COR-L47 (cell line): ENCODE measurements at regions not wholly inside any gene's neighbourhood (a gene's known extent, or its start where the extent isn't known, plus 50 kb on each side); places are given as distances from the start of the nearest gene placed in this dataset.

ENCODE experiments used
- DNase-seq: peaks from one replicate; lab custom pipeline; 2025; lab: John Stamatoyannopoulos, UW

GRCh38 chr9:113740508-113741500 lies 135.3 kb upstream of the ZNF618 start:
- DNase-seq = peak; percentile 4

GRCh38 chr9:113741886-113742854 lies 133.9 kb upstream of the ZNF618 start:
- no peak for DNase-seq

GRCh38 chr9:113742878-113743277 lies 133.2 kb upstream of the ZNF618 start:
- no peak for DNase-seq

- no peak for DNase-seq
Measured at GRCh38 chr9:113746486-113746885, 129.6 kb upstream of the ZNF618 start.

- DNase-seq = no peak
Measured at GRCh38 chr9:113748135-113748534, 128.0 kb upstream of the ZNF618 start.

GRCh38 chr9:113753398-113754119 lies 122.5 kb upstream of the ZNF618 start:
- DNase-seq = no peak

- DNase-seq = no peak
Measured at GRCh38 chr9:113754739-113755138, 121.4 kb upstream of the ZNF618 start.

GRCh38 chr9:113755433-113755832 lies 120.7 kb upstream of the ZNF618 start:
- no peak for DNase-seq

- no peak for DNase-seq
Measured at GRCh38 chr9:113756476-113757192, 119.5 kb upstream of the ZNF618 start.

GRCh38 chr9:113763429-113763828 lies 112.7 kb upstream of the ZNF618 start:
- DNase-seq = no peak

GRCh38 chr9:113764572-113764971 lies 111.5 kb upstream of the ZNF618 start:
- DNase-seq = no peak

GRCh38 chr9:113769412-113769811 lies 106.7 kb upstream of the ZNF618 start:
- DNase-seq = no peak

GRCh38 chr9:113770396-113770795 lies 105.7 kb upstream of the ZNF618 start:
- no peak for DNase-seq

GRCh38 chr9:113771199-113771598 lies 104.9 kb upstream of the ZNF618 start:
- no peak for DNase-seq

GRCh38 chr9:113772121-113772810 lies 103.8 kb upstream of the ZNF618 start:
- DNase-seq = no peak

- no peak for DNase-seq
Measured at GRCh38 chr9:113774963-113775362, 101.1 kb upstream of the ZNF618 start.

GRCh38 chr9:113775749-113776148 lies 100.4 kb upstream of the ZNF618 start:
- DNase-seq = no peak

GRCh38 chr9:113776194-113776593 lies 99.9 kb upstream of the ZNF618 start:
- DNase-seq = no peak

- no peak for DNase-seq
Measured at GRCh38 chr9:113781381-113781780, 94.7 kb upstream of the ZNF618 start.

GRCh38 chr9:113781896-113782295 lies 94.2 kb upstream of the ZNF618 start:
- DNase-seq = no peak

- no peak for DNase-seq
Measured at GRCh38 chr9:113783475-113783874, 92.6 kb upstream of the ZNF618 start.
